HG03354 (cell line): ENCODE measurements at regions not wholly inside any gene's neighbourhood (a gene's known extent, or its start where the extent isn't known, plus 50 kb on each side); places are given as distances from the start of the nearest gene placed in this dataset.
"Not testable (repeated sequence)": the region's sequence is repeated elsewhere in the genome, so short reads cannot be mapped to it uniquely, and the experiment has no call there.

ENCODE experiments used
- ATAC-seq: cut with Tn5 transposase; IDR thresholded peaks from one replicate; pipeline ENCODE4 v1.9.1; 2021; ENCODE audit warnings: mild to moderate bottlenecking; ENCODE audit not compliant: unreplicated experiment, poor library complexity, severe bottlenecking

- ATAC-seq = no peak
These were observed 120.9 kb upstream of the SFSWAP start for GRCh38 chr12:131589966-131590365.

- ATAC-seq = no peak
These were observed 119.8 kb upstream of the SFSWAP start for GRCh38 chr12:131591136-131591535.

GRCh38 chr12:131591714-131592709 is 118.9 kb upstream of the SFSWAP start:
- ATAC-seq = no peak

- ATAC-seq = peak; percentile 91
These were observed 117.9 kb upstream of the SFSWAP start for GRCh38 chr12:131592972-131593371.

- ATAC-seq = no peak
These were observed 117.5 kb upstream of the SFSWAP start for GRCh38 chr12:131593406-131593805.

GRCh38 chr12:131596115-131596514 is 114.8 kb upstream of the SFSWAP start:
- no peak for ATAC-seq

GRCh38 chr12:131597333-131597732 is 113.6 kb upstream of the SFSWAP start:
- ATAC-seq = no peak

GRCh38 chr12:131598717-131599116 is 112.2 kb upstream of the SFSWAP start:
- ATAC-seq = no peak

GRCh38 chr12:131599190-131600159 is 111.4 kb upstream of the SFSWAP start:
- ATAC-seq = no peak

- ATAC-seq = no peak
These were observed 110.7 kb upstream of the SFSWAP start for GRCh38 chr12:131600160-131600532.

GRCh38 chr12:131601499-131601898 is 109.4 kb upstream of the SFSWAP start:
- ATAC-seq = not testable (repeated sequence)

- ATAC-seq = no peak
These were observed 107.6 kb upstream of the SFSWAP start for GRCh38 chr12:131603106-131603938.

GRCh38 chr12:131603939-131604795 is 106.7 kb upstream of the SFSWAP start:
- no peak for ATAC-seq

- no peak for ATAC-seq
These were observed 106.0 kb upstream of the SFSWAP start for GRCh38 chr12:131604859-131605258.

GRCh38 chr12:131605304-131605829 is 105.5 kb upstream of the SFSWAP start:
- no peak for ATAC-seq

- ATAC-seq = no peak
These were observed 104.5 kb upstream of the SFSWAP start for GRCh38 chr12:131606218-131606901.

- peak; percentile 80 for ATAC-seq
These were observed 103.0 kb upstream of the SFSWAP start for GRCh38 chr12:131607658-131608447.
